ENCODE measurements at regions not wholly inside any gene's neighbourhood (a gene's known extent, or its start where the extent isn't known, plus 50 kb on each side); places are given as distances from the start of the nearest gene placed in this dataset.

DNA sequence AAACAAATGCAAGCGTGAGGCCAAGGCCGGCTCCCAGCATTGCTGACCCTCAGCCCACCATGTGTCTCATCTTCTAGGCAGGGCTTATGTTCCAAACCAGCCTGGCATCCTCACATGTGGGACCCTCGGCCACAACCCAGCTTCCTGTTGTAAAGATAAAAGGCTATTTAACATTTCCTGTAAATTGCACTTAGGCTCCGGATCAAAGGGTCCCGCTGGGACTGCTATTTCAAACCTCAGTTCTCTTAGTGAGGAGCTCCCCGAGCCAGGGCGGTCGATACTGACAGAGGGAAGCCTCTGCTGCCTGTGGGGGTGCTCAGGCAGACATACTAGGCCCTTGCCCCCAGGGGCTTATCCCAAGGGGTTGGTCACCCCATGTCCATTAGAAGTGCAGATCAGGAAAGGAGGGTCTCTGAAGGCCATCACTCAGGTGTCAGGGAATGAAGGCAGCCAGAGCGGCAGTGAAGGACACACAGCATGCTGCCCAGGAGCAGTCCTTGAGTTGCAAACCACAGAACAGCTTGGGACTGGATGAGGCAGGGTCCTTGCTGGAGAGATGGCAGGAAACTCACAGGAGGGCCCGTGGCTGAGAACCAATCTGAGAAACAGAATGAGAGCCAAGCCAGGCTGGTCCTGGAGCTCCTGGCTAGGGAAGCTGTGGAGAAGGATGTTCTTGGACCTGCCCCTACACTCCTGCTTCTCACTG lies 239.9 kb downstream of the TLE3 start:
- no peak overlapping the region for H3K27ac ChIP-seq
- no peak for TF ChIP-seq ZFX (IDR thresholded peaks at IDR 0.05; ENCODE audit: borderline replicate concordance)
- TF ChIP-seq, protein P1, sequence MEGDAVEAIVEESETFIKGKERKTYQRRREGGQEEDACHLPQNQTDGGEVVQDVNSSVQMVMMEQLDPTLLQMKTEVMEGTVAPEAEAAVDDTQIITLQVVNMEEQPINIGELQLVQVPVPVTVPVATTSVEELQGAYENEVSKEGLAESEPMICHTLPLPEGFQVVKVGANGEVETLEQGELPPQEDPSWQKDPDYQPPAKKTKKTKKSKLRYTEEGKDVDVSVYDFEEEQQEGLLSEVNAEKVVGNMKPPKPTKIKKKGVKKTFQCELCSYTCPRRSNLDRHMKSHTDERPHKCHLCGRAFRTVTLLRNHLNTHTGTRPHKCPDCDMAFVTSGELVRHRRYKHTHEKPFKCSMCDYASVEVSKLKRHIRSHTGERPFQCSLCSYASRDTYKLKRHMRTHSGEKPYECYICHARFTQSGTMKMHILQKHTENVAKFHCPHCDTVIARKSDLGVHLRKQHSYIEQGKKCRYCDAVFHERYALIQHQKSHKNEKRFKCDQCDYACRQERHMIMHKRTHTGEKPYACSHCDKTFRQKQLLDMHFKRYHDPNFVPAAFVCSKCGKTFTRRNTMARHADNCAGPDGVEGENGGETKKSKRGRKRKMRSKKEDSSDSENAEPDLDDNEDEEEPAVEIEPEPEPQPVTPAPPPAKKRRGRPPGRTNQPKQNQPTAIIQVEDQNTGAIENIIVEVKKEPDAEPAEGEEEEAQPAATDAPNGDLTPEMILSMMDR (IDR thresholded peaks at IDR 0.05): no peak

DNA sequence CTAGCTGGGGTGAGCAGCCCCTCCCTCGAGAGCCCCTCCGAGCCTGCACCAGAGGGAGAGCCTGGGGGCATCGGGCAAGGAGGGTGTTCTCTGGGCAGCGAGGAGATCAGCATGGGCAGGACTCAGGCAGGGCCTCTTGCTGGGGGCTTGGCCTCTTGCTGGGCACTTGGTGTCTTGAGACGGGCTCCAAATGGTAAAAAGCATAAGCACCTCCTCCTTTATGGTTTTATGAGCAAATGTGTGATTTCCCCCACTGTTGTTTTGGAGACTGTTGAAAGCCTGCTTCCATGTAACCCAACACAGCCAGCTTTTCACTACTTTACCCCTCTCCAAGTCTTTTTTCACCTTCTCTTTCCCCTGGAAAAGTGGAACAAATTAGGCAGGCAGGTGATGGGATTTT lies 239.3 kb downstream of the TLE3 start:
- no peak overlapping the region for H3K27ac ChIP-seq
- TF ChIP-seq, protein P1 (IDR thresholded peaks at IDR 0.05): no peak
- TF ChIP-seq ZFX (IDR thresholded peaks at IDR 0.05; ENCODE audit: borderline replicate concordance): no peak

DNA sequence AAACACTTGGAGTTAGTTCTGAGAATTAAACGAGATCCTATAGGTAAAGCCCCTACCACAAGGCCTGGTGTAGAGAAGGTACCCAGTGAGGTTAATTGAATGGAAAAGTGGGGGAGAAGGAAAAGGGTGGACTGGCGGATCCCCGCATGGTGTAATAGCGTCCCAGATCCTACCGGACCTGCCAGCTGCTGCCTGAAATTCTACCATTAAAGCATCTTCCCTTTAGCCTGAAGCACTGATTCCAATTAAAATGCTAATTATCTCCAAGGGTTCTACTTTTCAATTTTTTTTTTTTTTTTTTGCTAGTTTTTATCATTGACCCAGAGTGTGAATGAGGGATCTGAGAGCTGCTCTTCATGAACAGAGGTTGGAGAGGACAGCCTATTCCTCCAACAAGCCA lies 237.9 kb downstream of the TLE3 start:
- TF ChIP-seq, protein P1 (IDR thresholded peaks at IDR 0.05): no peak
- TF ChIP-seq ZFX (IDR thresholded peaks at IDR 0.05; ENCODE audit: borderline replicate concordance): no peak
- no peak overlapping the region for H3K27ac ChIP-seq

DNA sequence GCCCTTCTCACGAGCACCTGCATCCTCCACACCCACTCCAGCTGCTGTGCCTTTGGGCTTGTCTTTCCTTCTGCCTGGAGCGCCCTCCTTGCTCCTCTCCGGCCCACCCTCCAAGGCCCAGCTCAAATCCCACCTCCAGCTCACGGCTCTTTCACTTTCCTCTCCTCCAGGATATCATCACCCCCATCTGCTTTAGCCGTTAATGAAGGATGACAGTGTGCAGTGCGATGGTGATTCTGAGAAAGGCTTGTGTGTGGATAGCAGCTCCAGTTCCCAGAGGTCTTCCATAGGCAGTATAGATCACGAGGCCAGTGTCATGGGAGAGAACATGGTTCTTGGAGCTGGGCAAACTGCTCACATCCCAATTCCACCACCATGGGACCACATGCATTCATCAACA lies 237.4 kb downstream of the TLE3 start:
- no peak for TF ChIP-seq ZFX (IDR thresholded peaks at IDR 0.05; ENCODE audit: borderline replicate concordance)
- TF ChIP-seq, protein P1 (IDR thresholded peaks at IDR 0.05): no peak
- no peak overlapping the region for H3K27ac ChIP-seq

DNA sequence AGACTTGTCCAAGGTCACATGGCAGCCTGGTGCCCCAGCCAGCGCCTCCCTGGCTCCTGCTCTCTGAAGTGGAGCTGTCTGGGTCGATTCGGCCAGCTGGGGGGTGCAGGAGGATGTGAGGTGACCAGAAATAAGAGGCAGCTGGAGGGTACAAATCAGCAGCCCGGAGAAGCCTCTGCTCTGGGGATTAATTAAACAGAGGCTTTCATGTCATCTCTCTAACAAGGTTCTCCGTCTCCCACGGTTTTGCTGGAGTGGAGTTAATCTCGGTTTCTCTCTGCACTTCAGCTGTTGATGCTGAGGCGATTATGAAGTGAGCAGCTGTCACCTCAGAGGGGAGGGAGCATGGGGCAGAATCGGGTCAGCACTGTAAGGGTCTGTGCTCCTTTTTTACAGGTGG lies 236.8 kb downstream of the TLE3 start:
- H3K27ac ChIP-seq: no peak overlapping the region
- TF ChIP-seq, protein P1 (IDR thresholded peaks at IDR 0.05): no peak
- no peak for TF ChIP-seq ZFX (IDR thresholded peaks at IDR 0.05; ENCODE audit: borderline replicate concordance)

DNA sequence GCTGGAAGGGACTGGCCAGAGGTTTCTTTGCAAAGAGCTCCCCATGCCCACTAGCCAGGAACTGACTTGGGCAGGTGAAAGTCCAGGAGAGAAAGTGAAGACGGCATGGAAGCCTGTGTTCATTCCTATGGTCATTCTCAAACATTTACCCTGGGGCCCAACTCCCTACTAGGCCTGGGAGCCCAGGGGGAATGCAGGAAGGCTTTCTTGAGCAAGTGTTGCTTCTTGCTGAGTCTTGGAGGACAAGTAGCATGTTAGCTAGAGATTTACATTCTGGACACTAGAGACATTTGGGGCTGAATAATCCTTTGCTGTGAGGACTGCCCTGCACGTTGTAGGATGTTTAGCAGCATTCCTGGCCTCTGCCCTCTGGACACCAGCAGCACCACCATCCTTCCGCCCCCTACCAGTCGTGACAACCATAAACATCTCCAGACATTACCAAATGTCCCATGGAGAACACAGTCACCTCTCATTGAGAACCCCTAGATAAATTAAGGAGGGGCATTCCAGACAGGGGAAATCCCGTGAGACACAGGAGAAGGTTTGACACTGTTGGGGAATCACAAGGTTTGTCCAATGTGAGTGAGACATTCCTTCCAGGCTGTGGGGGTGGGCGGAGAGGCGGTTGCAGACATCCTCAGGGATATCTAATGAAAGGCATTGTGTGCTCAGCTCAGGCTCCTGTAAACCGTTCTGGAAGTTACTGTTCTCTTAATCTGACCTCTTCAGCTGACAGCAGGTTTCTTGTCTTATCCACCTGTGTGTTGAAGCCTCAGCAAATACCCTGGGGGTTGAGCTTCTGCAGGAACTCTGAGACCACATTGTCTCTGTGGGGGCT lies 236.2 kb downstream of the TLE3 start:
- H3K27ac ChIP-seq: no peak overlapping the region
- no peak for TF ChIP-seq ZFX (IDR thresholded peaks at IDR 0.05; ENCODE audit: borderline replicate concordance)
- TF ChIP-seq, protein P1 (IDR thresholded peaks at IDR 0.05): no peak

DNA sequence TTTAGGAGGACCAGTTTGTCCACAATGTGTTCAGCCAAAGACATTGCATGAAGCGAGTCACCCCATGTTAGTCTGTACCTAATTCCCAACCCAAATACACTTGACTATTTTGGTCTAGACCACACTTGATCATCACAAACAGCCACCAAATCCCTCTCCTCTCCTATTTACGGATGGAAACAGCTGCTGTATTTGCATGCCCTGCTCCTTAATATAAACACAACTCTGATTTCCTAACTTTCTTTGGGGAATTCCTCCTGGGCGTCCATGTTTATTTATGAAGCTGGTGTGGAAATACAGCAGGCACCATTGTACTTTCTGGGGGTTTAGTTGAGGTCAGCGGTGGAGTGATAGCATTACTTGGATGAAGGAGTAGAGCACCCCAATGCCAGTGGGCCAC lies 235.2 kb downstream of the TLE3 start:
- no peak overlapping the region for H3K27ac ChIP-seq
- TF ChIP-seq ZFX (IDR thresholded peaks at IDR 0.05; ENCODE audit: borderline replicate concordance): no peak
- TF ChIP-seq, protein P1 (IDR thresholded peaks at IDR 0.05): no peak

Data from 22Rv1 (cell line).